Esophagus muscularis mucosa (tissue), 4 donors: ENCODE measurements at regions not wholly inside any gene's neighbourhood (a gene's known extent, or its start where the extent isn't known, plus 50 kb on each side); places are given as distances from the start of the nearest gene placed in this dataset.
"Not testable (repeated sequence)": the region's sequence is repeated elsewhere in the genome, so short reads cannot be mapped to it uniquely, and the experiment has no call there.

Experiments used
- DNase-seq: peaks from one replicate; pipeline ENCODE4 v3.0.0-alpha.2; 2017; ENCODE audit errors: extremely low spot score
- H3K27ac ChIP-seq, 4 donors: fragments of 200-600 bp; sonication (generic); replicated peaks in 1 of 4; 1 replicate in 3 of 4; 2 replicates in 1 of 4; pipeline ENCODE4 v1.5.1; 2016 to 2019; ENCODE audit warnings: mild to moderate bottlenecking in 1 of 4
- H3K27me3 ChIP-seq, 4 donors: fragments of 200-600 bp; sonication (generic); one replicate each; pipeline versions ENCODE4 v1.5.1 to v1.6.0; 2016 to 2019
- H3K36me3 ChIP-seq, 4 donors: fragments of 200-600 bp; sonication (generic); one replicate each; pipeline ENCODE4 v1.5.1; 2016 to 2019
- H3K4me1 ChIP-seq, 4 donors: fragments of 200-600 bp; sonication (generic); one replicate each; pipeline ENCODE4 v1.5.1; 2016 to 2019
- H3K4me3 ChIP-seq, 4 donors: fragments of 200-600 bp; sonication (generic); 1 replicate in 2 of 4; 2 replicates in 2 of 4; pipeline ENCODE4 v1.5.1; 2016 to 2019; ENCODE audit warnings: mild to moderate bottlenecking in 4 of 4, moderate library complexity in 1 of 4
- H3K9me3 ChIP-seq, 4 donors: fragments of 200-600 bp; sonication (generic); 1 replicate in 3 of 4; 2 replicates in 1 of 4; pipeline ENCODE4 v1.5.1; 2016 to 2019
- EP300 ChIP-seq: sonication (generic); formaldehyde crosslinking; IDR thresholded peaks from one replicate; pipeline ENCODE4 v1.6.1; 2017; ENCODE audit warnings: antibody characterized with exemption
- POLR2A ChIP-seq: fragments of 450-650 bp; IDR thresholded peaks from one replicate; pipeline ENCODE4 v1.6.1; 2017; ENCODE audit warnings: antibody characterized with exemption, moderate library complexity, mild to moderate bottlenecking, low read depth
- POLR2AphosphoS5 ChIP-seq, 2 donors: sonication (generic); formaldehyde crosslinking; IDR thresholded peaks; one replicate each; pipeline ENCODE4 v1.6.1; 2017; ENCODE audit warnings: antibody characterized with exemption in 2 of 2
- WGBS: methylation state at CpG from one replicate; pipeline ENCODE4 v1.1.5; 2018; 5-methylcytosine and 5-hydroxymethylcytosine counted together
- intact Hi-C: fragments of 100-400 bp; cut with DNase I; formaldehyde crosslinking; loops from one replicate; pipeline ENCODE4 v1.15.1; 2023
- TF ChIP-seq, protein P1 (sequence below), 3 experiments: fragments of 200-600 bp in 2 of 3; fragments of 450-650 bp in 1 of 3; sonication (generic) in 2 of 3; IDR thresholded peaks; one replicate each; pipeline ENCODE4 v1.5.1; 2017 to 2019; ENCODE audit warnings: antibody characterized with exemption in 3 of 3, mild to moderate bottlenecking in 2 of 3, moderate library complexity in 1 of 3

DNA sequence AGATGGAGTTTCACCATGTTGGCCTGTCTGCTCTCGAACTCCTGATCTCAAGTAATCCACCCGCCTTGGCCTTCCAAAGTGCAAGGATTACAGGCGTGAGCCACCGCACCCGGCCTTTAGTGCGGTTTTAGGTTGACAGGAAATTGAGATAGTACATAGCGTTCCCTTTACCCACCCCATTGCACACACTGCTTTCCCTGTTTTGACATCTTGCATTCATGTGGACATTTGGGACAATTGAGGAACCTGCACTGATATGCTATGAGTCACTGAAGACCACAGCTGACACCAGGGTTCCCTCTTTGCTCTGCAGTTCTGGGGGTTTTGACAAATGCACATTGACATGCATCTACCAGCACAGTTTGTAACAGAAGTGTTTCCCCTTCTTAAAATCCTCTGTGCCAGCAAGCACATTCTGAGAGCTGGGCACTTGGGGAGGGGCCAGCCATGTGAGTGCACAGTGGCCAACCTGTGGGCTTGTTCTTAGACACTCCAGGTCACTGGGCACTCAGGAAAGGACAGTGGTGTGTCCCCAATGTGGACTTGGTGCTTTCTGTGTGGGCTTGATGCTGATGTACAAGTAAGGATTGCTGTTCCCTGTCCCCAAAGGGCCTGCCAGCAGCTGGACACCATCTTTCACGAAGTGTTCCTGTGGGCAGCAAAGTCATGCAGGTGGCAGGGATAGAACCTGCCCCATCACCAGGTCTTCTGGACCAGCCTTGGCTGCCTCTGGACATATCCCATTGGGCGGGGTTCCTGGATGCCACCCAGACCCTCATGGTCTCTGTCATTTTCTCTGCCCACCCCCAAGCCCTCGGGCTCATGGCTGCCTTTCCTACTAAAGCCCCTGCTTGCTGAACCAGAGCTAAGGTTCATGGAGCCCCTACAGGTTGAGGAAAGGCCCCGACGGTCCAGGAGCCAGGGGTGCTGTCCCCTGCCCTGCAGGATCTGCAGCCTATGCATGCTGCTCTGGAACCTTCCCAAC is 579.8 kb downstream of the GLRX3 start:
- no peak overlapping the region for H3K27ac ChIP-seq
- no peaks in the 10 kb centered on the region for H3K4me1 ChIP-seq
- no peak for DNase-seq
- intact Hi-C loops, result no loop called here
- TF ChIP-seq, protein P1, sequence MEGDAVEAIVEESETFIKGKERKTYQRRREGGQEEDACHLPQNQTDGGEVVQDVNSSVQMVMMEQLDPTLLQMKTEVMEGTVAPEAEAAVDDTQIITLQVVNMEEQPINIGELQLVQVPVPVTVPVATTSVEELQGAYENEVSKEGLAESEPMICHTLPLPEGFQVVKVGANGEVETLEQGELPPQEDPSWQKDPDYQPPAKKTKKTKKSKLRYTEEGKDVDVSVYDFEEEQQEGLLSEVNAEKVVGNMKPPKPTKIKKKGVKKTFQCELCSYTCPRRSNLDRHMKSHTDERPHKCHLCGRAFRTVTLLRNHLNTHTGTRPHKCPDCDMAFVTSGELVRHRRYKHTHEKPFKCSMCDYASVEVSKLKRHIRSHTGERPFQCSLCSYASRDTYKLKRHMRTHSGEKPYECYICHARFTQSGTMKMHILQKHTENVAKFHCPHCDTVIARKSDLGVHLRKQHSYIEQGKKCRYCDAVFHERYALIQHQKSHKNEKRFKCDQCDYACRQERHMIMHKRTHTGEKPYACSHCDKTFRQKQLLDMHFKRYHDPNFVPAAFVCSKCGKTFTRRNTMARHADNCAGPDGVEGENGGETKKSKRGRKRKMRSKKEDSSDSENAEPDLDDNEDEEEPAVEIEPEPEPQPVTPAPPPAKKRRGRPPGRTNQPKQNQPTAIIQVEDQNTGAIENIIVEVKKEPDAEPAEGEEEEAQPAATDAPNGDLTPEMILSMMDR (IDR thresholded peaks at IDR 0.05), result no peak
- TF ChIP-seq EP300 (no peak), POLR2A (no peak), POLR2AphosphoS5 (IDR thresholded peaks at IDR 0.05) (no peak)
- no peak overlapping the region for H3K4me3 ChIP-seq
- no peaks in the 10 kb centered on the region for H3K36me3 ChIP-seq
- H3K27me3 ChIP-seq, result peaks cover 0 to 45% (median 0%) of the 10 kb centered on the region in 4 donors
- no peaks in the 10 kb centered on the region for H3K9me3 ChIP-seq
- WGBS, result 80% methylated on average over 10 of the region's 12 CpGs

DNA sequence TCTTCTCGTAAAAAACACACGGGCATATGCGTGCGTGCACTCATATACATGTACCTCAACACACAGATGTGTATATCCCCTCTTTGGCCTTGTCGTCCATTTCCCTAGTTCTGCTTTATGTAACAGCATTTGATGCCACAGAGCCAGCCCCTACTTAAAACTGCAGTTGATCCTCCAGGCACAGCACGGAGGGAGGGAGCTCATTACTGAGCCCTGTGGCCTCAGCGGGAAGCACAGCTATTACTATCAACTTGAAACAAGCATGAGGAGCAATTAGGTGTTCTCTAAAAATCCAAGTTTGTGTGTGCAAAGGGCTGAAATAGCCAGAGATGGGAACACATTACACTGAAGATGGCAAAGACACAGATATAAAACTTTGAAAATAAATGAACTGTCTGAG is 580.9 kb downstream of the GLRX3 start:
- peaks cover 0 to 38% (median 0%) of the 10 kb centered on the region in 4 donors for H3K27me3 ChIP-seq
- no peak for DNase-seq
- H3K4me3 ChIP-seq, result no peak overlapping the region
- H3K9me3 ChIP-seq, result no peaks in the 10 kb centered on the region
- no peaks in the 10 kb centered on the region for H3K36me3 ChIP-seq
- no peaks in the 10 kb centered on the region for H3K4me1 ChIP-seq
- WGBS, result 67% methylated on average over 7 of the region's 7 CpGs
- H3K27ac ChIP-seq, result no peak overlapping the region
- TF ChIP-seq POLR2A (no peak), POLR2AphosphoS5 (IDR thresholded peaks at IDR 0.05) (no peak), EP300 (no peak)
- TF ChIP-seq, protein P1 (IDR thresholded peaks at IDR 0.05), result no peak
- intact Hi-C loops, result no loop called here

DNA sequence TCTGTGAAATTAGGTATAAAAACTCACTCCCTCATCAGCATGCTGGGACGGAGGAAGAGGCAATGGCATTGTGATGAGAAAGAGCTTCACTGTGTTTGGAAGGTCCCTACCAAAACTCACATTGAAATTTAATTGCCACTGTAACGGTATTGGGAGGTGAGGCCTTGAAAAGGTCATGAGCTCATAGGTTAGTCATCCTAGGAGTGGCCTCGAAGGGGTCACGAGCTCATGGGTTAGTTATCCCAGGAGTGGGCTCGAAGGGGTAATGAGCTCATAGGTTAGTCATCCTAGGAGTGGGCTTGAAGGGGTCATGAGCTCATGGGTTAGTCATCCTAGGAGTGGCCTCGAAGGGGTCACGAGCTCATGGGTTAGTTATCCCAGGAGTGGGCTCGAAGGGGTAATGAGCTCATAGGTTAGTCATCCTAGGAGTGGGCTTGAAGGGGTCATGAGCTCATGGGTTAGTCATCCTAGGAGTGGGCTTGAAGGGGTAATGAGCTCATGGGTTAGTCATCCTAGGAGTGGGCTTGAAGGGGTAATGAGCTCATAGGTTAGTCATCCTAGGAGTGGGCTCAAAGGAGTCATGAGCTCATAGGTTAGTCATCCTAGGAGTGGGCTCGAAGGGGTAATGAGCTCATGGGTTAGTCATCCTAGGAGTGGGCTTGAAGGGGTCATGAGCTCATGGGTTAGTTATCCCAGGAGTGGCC is 582.7 kb downstream of the GLRX3 start:
- H3K36me3 ChIP-seq, H3K4me1 ChIP-seq, DNase-seq, H3K9me3 ChIP-seq, H3K4me3 ChIP-seq, intact Hi-C loops, H3K27ac ChIP-seq: not testable (repeated sequence)
- H3K27me3 ChIP-seq, result peaks cover 0 to 28% (median 0%) of the 10 kb centered on the region in 4 donors
- WGBS, result 76% methylated on average over 9 of the region's 9 CpGs

DNA sequence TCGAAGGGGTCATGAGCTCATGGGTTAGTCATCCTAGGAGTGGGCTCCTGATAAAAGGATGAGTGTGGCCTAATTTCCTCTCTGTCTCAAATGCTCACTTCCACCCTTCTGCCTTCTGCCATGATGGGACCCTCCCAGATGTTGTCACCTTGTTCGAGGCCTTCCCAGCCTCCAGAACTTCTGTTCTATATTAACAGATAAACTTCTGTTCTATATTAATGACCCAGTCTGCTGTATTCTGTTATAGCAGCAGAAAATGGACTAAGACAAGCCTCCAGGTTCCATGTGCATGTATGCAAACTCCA is 583.2 kb downstream of the GLRX3 start:
- intact Hi-C loops, result no loop called here
- Histone ChIP-seq H3K9me3 (no peaks in the 10 kb centered on the region), H3K36me3 (no peaks in the 10 kb centered on the region), H3K27me3 (peaks cover 0 to 23% (median 0%) of the 10 kb centered on the region in 4 donors), H3K27ac (no peak overlapping the region), H3K4me3 (no peak overlapping the region), H3K4me1 (no peaks in the 10 kb centered on the region)
- DNase-seq, result no peak
- TF ChIP-seq EP300 (no peak), POLR2A (no peak), POLR2AphosphoS5 (IDR thresholded peaks at IDR 0.05) (no peak)
- TF ChIP-seq, protein P1 (IDR thresholded peaks at IDR 0.05), result no peak
- WGBS, result 90% methylated on average over 2 of the region's 2 CpGs

DNA sequence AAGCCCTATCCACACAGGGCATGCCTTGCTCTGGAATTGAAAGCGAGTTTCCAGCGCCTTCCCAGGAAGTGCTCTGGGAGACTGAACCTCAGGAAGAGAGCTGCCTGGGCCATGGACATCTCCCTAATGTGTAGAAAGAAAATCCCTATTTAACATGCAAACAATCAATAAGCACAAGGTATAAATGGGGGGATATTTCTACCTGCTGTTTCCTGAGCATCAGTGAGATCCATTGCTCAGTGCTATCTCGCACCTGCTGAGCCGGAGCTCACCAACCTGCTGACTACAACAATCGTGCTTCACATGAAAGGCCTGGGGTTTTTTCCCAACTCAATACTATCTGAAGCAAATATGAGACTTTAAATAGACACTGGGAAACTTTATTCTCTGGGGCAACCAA is 584.0 kb downstream of the GLRX3 start:
- Histone ChIP-seq H3K36me3 (no peaks in the 10 kb centered on the region), H3K27me3 (peaks cover 0 to 15% (median 0%) of the 10 kb centered on the region in 4 donors), H3K4me1 (no peaks in the 10 kb centered on the region), H3K27ac (no peak overlapping the region), H3K9me3 (no peaks in the 10 kb centered on the region), H3K4me3 (no peak overlapping the region)
- WGBS, result 86% methylated on average over 5 of the region's 5 CpGs
- no peak for DNase-seq
- intact Hi-C loops, result no loop called here
- TF ChIP-seq POLR2AphosphoS5 (IDR thresholded peaks at IDR 0.05) (no peak), POLR2A (no peak)
